OCI-LY3 (cell line): ENCODE measurements at regions not wholly inside any gene's neighbourhood (a gene's known extent, or its start where the extent isn't known, plus 50 kb on each side); places are given as distances from the start of the nearest gene placed in this dataset.
"Not testable (repeated sequence)": the region's sequence is repeated elsewhere in the genome, so short reads cannot be mapped to it uniquely, and the experiment has no call there.

Source experiments
- H2AFZ ChIP-seq: fragments of 200-600, 300-600 bp; shearing (Covaris generic); 2 replicates; pipeline ENCODE4 v1.6.0; 2014; ENCODE audit warnings: antibody characterized with exemption, low read depth, low read length
- H3K27ac ChIP-seq: fragments of 200-600, 300-600 bp; sonication (generic); 2 replicates; pipeline ENCODE4 v1.5.1; 2014; ENCODE audit warnings: mild to moderate bottlenecking, low read length, moderate library complexity, mixed read lengths
- H3K27me3 ChIP-seq: fragments of 200-600, 300-600 bp; sonication (generic); 2 replicates; pipeline ENCODE4 v1.6.1; 2014; ENCODE audit warnings: low read depth, low read length, mixed read lengths
- H3K36me3 ChIP-seq: fragments of 200-600, 300-600 bp; sonication (generic); replicated peaks from 2 replicates; pipeline ENCODE3; 2014; ENCODE audit warnings: low read depth, low read length, mixed read lengths
- H3K4me1 ChIP-seq: fragments of 300-600, 200-600 bp; sonication (generic); 2 replicates; pipeline ENCODE4 v1.6.1; 2014; ENCODE audit warnings: low read length, mixed read lengths
- H3K4me2 ChIP-seq: fragments of 200-600, 300-600 bp; sonication (generic); 2 replicates; pipeline ENCODE4 v1.6.1; 2014; ENCODE audit warnings: low read length, mixed read lengths
- H3K4me3 ChIP-seq: fragments of 300-600, 200-600 bp; sonication (generic); 2 replicates; pipeline ENCODE4 v1.5.1; 2014; ENCODE audit warnings: antibody characterized with exemption, mild to moderate bottlenecking, low read length, moderate library complexity
- H3K79me2 ChIP-seq: fragments of 300-600, 200-600 bp; shearing (Covaris generic); 2 replicates; pipeline ENCODE4 v1.6.1; 2014; ENCODE audit warnings: mild to moderate bottlenecking, low read length, mixed read lengths
- H3K9ac ChIP-seq: fragments of 300-600, 200-600 bp; shearing (Covaris generic); 2 replicates; pipeline ENCODE4 v1.6.0; 2014; ENCODE audit warnings: mild to moderate bottlenecking, low read length, moderate library complexity
- H3K9me3 ChIP-seq: fragments of 200-600, 300-600 bp; shearing (Covaris generic); 2 replicates; pipeline ENCODE4 v1.6.1; 2014; ENCODE audit warnings: low read length, mixed read lengths; ENCODE audit not compliant: insufficient read depth
- H4K20me1 ChIP-seq: fragments of 200-600, 300-600 bp; sonication (generic); 2 replicates; pipeline ENCODE4 v1.6.1; 2016; ENCODE audit warnings: low read length, mixed read lengths; ENCODE audit not compliant: insufficient read depth
- CTCF ChIP-seq: fragments of 200-600, 300-600 bp; sonication (generic); IDR thresholded peaks from 2 replicates; pipeline ENCODE4 v1.5.1; 2014; ENCODE audit warnings: antibody characterized with exemption, low read length, low read depth
- EZH2phosphoT487 ChIP-seq: fragments of 200-600 bp; shearing (Covaris generic); IDR thresholded peaks from 2 replicates; pipeline ENCODE4 v1.6.1; 2018; ENCODE audit warnings: antibody characterized with exemption, mixed run types, low read depth

DNA sequence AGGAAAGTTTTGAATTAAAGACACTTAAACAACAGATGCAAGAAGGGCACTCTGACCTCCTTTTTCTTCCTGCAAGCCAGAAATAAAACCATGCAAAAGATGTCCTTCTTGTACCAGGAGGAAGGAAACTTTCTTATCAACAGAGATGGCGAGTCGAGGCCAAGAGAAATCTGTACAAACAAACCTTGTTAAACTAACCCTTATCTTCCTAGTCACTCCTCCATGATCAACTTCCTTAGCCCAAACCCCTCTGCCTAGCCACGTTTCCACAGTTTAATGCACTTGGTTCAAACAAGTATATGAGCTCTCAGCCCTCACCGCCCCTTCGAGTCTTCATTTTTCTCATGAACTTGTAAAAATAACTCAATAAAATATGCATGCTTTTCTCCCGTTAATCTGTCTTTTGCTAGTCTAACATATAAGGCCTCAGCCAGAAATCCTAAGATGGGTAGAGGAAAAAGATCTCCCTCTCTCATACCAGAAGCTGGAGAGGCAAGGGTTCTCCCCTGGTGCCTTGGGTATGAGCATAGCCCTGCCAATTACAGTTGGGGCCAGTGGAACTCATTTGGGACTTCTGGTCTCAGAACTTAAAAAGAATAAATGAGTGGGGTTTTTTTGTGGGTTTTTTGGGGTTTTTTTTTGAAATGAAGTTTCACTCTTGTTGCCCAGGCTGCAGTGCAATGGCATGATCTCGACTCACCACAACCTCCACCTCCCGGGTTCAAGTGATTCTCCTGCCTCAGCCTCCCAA is 141.7 kb upstream of the SOD1 start:
- TF ChIP-seq EZH2phosphoT487, result no peak
- no peak for TF ChIP-seq CTCF
- Histone ChIP-seq H4K20me1 (no peaks in the 10 kb centered on the region), H3K79me2 (no peaks in the 10 kb centered on the region), H3K36me3 (no peaks in the 10 kb centered on the region), H3K9me3 (no peaks in the 10 kb centered on the region), H3K4me2 (no peak overlapping the region; the same call in 1 of the 2 replicates), H3K9ac (no peak overlapping the region), H3K27me3 (no peaks in the 10 kb centered on the region), H2AFZ (no peak overlapping the region; the same call in 1 of the 2 replicates), H3K27ac (no peak overlapping the region), H3K4me3 (no peak overlapping the region), H3K4me1 (peaks cover 8% of the 10 kb centered on the region)

- Histone ChIP-seq H3K9me3 (no peaks in the 10 kb centered on the region), H2AFZ (no peak overlapping the region), H3K36me3 (no peaks in the 10 kb centered on the region), H3K27me3 (peaks cover 5% of the 10 kb centered on the region; the same call in 1 of the 2 replicates), H3K79me2 (no peaks in the 10 kb centered on the region), H4K20me1 (no peaks in the 10 kb centered on the region), H3K4me1 (peaks cover 9% of the 10 kb centered on the region), H3K4me3 (no peak overlapping the region), H3K27ac (no peak overlapping the region), H3K4me2 (no peak overlapping the region), H3K9ac (no peak overlapping the region)
- no peak for TF ChIP-seq EZH2phosphoT487
- TF ChIP-seq CTCF, result no peak
Observed at GRCh38 chr21:31515253-31515652, 144.2 kb upstream of the SOD1 start.

DNA sequence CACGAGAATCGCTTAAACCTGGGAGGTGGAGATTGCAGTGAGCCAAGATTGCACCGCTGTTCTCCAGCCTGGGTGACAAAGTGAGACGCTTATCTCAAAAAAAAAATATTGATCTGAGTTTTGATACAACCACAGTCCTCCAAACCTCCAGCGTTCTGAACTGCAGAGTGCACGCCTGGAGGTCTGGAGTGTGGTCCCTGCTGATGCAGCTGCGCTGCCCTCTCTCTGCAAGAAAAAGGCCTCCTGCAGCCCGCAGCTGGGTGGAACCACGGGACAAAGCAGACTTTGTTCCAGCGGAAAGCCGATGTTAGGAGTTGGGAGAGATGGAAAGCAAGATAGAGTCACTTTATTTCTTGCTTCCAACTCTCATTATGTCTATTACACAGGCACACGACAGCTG is 144.9 kb upstream of the SOD1 start:
- H3K36me3 ChIP-seq, result no peaks in the 10 kb centered on the region
- no peaks in the 10 kb centered on the region for H3K9me3 ChIP-seq
- peaks cover 5% of the 10 kb centered on the region; the same call in 1 of the 2 replicates for H3K27me3 ChIP-seq
- H2AFZ ChIP-seq, result no peak overlapping the region
- no peaks in the 10 kb centered on the region for H4K20me1 ChIP-seq
- no peak overlapping the region for H3K9ac ChIP-seq
- TF ChIP-seq CTCF (peak; percentile 19), EZH2phosphoT487 (no peak)
- H3K4me1 ChIP-seq, result peaks cover 15% of the 10 kb centered on the region
- no peak overlapping the region for H3K4me2 ChIP-seq
- H3K4me3 ChIP-seq, result no peak overlapping the region
- no peak overlapping the region for H3K27ac ChIP-seq
- no peaks in the 10 kb centered on the region for H3K79me2 ChIP-seq

GRCh38 chr21:31513541-31513940 is 146.0 kb upstream of the SOD1 start:
- not testable (repeated sequence) for H3K79me2 ChIP-seq, H4K20me1 ChIP-seq, H3K27me3 ChIP-seq, H3K27ac ChIP-seq, H2AFZ ChIP-seq, H3K9ac ChIP-seq, H3K9me3 ChIP-seq, H3K4me3 ChIP-seq, H3K36me3 ChIP-seq, H3K4me2 ChIP-seq
- H3K4me1 ChIP-seq, result peaks cover 23% of the 10 kb centered on the region

- H3K9me3 ChIP-seq, H3K27me3 ChIP-seq, H3K36me3 ChIP-seq: not testable (repeated sequence)
Observed at GRCh38 chr21:31511999-31512398, 147.5 kb upstream of the SOD1 start.

More at GRCh38 chr21:31511999-31512398, 147.5 kb upstream of the SOD1 start:
- H3K4me3 ChIP-seq, H4K20me1 ChIP-seq, H3K4me2 ChIP-seq, H3K79me2 ChIP-seq, H3K27ac ChIP-seq, H2AFZ ChIP-seq, H3K9ac ChIP-seq: not testable (repeated sequence)
- peaks cover 19% of the 10 kb centered on the region for H3K4me1 ChIP-seq
